Stomach (tissue), 4 donors: ENCODE measurements at regions not wholly inside any gene's neighbourhood (a gene's known extent, or its start where the extent isn't known, plus 50 kb on each side); places are given as distances from the start of the nearest gene placed in this dataset.

Experiments
- EP300 ChIP-seq: sonication (generic); formaldehyde crosslinking; IDR thresholded peaks from one replicate; pipeline ENCODE4 v1.6.1; 2017; ENCODE audit warnings: antibody characterized with exemption
- POLR2A ChIP-seq, 4 donors: fragments of 450-650 bp; IDR thresholded peaks; one replicate each; pipeline ENCODE4 v1.6.1; 2016; ENCODE audit warnings: antibody characterized with exemption in 4 of 4, control low read depth in 2 of 4, mild to moderate bottlenecking in 1 of 4, moderate library complexity in 1 of 4
- POLR2AphosphoS5 ChIP-seq, 3 donors: sonication (generic); formaldehyde crosslinking; IDR thresholded peaks; one replicate each; pipeline ENCODE4 v1.6.1; 2016; ENCODE audit warnings: antibody characterized with exemption in 3 of 3
- TF ChIP-seq, protein P1 (sequence below), 7 experiments: fragments of 450-650 bp in 4 of 7; fragments of 200-600 bp in 3 of 7; sonication (generic) in 3 of 7; IDR thresholded peaks; one replicate each; pipeline ENCODE4 v1.5.1; 2016 to 2019; ENCODE audit warnings: antibody characterized with exemption in 7 of 7, control low read depth in 2 of 7, mild to moderate bottlenecking in 1 of 7

DNA sequence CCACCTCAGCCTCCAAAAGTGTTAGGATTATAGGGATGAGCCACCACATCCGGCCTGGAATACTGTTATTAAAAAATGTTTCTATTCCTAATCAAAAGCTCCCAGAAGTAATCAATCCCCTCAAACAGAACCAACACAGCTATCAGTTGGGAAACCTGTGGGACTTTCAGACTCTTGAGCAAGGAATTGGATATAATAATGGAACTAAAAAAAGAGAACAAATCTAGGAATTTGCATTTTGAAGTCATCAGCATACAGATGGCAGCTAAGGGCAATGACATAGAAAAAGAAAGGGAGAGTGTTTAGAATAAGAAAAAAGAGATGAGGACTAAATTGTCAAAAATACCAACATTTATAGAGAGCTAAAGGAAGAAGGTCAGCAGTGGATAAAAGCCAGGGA lies 54.7 kb upstream of the AMN1 start:
- TF ChIP-seq, protein P1, sequence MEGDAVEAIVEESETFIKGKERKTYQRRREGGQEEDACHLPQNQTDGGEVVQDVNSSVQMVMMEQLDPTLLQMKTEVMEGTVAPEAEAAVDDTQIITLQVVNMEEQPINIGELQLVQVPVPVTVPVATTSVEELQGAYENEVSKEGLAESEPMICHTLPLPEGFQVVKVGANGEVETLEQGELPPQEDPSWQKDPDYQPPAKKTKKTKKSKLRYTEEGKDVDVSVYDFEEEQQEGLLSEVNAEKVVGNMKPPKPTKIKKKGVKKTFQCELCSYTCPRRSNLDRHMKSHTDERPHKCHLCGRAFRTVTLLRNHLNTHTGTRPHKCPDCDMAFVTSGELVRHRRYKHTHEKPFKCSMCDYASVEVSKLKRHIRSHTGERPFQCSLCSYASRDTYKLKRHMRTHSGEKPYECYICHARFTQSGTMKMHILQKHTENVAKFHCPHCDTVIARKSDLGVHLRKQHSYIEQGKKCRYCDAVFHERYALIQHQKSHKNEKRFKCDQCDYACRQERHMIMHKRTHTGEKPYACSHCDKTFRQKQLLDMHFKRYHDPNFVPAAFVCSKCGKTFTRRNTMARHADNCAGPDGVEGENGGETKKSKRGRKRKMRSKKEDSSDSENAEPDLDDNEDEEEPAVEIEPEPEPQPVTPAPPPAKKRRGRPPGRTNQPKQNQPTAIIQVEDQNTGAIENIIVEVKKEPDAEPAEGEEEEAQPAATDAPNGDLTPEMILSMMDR (IDR thresholded peaks at IDR 0.05), result no peak
- no peak for TF ChIP-seq POLR2AphosphoS5 (IDR thresholded peaks at IDR 0.05)
- no peak for TF ChIP-seq POLR2A (IDR thresholded peaks at IDR 0.05)
- no peak for TF ChIP-seq EP300
